HUES64 (cell line): ENCODE measurements at regions not wholly inside any gene's neighbourhood (a gene's known extent, or its start where the extent isn't known, plus 50 kb on each side); places are given as distances from the start of the nearest gene placed in this dataset.

Experiments
- H3K27ac ChIP-seq: 2 replicates; pipeline ENCODE4 v1.7.0; 2013; ENCODE audit warnings: low read depth, low read length, inconsistent platforms
- H3K27me3 ChIP-seq: 2 replicates; pipeline ENCODE4 v1.6.1; 2013; ENCODE audit warnings: mild to moderate bottlenecking, low read length; ENCODE audit not compliant: insufficient read depth
- H3K36me3 ChIP-seq: 2 replicates; pipeline ENCODE4 v1.6.1; 2013; ENCODE audit warnings: mild to moderate bottlenecking, low read length; ENCODE audit not compliant: insufficient read depth
- H3K4me1 ChIP-seq: 2 replicates; pipeline ENCODE4 v1.6.1; 2013; ENCODE audit warnings: mild to moderate bottlenecking, low read length, moderate library complexity; ENCODE audit not compliant: insufficient read depth
- H3K4me3 ChIP-seq: 2 replicates; pipeline ENCODE4 v1.5.1; 2013; ENCODE audit warnings: mild to moderate bottlenecking, low read length, moderate library complexity
- H3K9ac ChIP-seq: 2 replicates; pipeline ENCODE4 v1.6.1; 2013; ENCODE audit warnings: mild to moderate bottlenecking, low read depth, low read length
- H3K9me3 ChIP-seq: 2 replicates; pipeline ENCODE4 v1.6.1; 2013; ENCODE audit warnings: low read depth, low read length; ENCODE audit not compliant: insufficient read depth
- WGBS: fragments of 150-250, 120-280 bp; methylation state at CpG from one replicate; pipeline ENCODE4 v1.1.7; 2013; ENCODE audit warnings: missing lambda C conversion rate; 5-methylcytosine and 5-hydroxymethylcytosine counted together

DNA sequence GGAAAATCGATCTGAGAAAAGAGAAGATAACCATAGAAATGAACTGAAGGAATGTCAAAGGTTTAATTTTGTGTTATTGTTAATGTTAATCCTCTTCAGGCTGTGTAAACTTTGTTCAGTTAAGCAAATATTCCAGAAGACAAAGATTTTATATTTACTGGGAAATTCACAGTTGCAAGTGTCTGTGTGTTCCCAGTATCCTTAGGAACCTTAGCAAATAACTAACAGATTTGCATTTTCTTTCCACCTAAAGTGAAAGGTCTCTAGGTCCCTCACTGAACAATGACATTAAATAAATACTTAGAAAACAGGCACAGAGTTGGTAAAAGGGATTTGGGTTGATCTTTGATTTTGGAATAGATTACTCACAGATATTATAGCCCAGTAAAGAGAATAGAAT is 324.7 kb downstream of the C4orf33 start:
- Histone ChIP-seq H3K4me1 (no peaks in the 10 kb centered on the region), H3K9me3 (no peaks in the 10 kb centered on the region), H3K9ac (no peak overlapping the region), H3K27me3 (no peaks in the 10 kb centered on the region), H3K4me3 (no peak overlapping the region), H3K36me3 (no peaks in the 10 kb centered on the region), H3K27ac (no peak overlapping the region)
- 89% methylated on average over 1 of the region's 1 CpG for WGBS

DNA sequence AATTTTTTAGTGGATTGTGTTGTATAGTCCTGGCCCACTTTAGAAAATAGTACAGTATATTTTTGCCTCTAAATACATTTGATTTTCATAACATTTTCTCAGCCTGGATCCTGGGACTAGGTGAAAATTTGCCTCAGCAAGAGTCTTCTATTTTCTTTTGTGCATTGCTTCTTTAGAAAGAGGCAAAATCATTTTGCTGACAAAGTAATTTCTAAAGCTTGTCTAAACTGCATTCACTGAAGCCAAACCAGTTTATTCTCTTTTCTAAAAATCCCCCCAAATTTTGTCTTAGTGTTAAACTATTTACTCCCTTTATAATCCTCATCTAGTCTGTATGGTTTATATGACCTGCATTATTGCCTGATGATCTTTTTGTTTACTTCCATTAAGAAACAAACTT is 326.3 kb downstream of the C4orf33 start:
- Histone ChIP-seq H3K9ac (no peak overlapping the region), H3K27me3 (no peaks in the 10 kb centered on the region)

DNA sequence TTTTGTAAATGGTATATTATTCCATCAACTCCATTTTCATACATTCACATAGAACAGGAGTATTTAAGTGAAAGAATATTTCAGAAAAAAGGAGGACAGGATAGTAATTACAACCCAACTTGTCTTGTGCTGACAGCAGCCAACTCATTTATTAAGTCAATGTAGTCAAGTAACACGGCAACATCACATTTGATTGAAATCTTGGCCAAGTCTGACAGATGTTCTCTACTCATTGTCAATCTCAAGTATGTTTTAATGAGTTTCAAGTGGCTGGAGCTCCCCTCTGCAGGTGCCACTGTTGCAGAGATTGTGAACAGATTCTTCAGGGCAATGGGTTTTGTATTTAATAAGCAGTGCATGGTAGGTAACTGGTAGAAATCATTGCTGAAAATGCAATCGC is 332.5 kb downstream of the C4orf33 start:
- Histone ChIP-seq H3K27ac (no peak overlapping the region), H3K4me3 (no peak overlapping the region), H3K9me3 (no peaks in the 10 kb centered on the region), H3K36me3 (no peaks in the 10 kb centered on the region), H3K9ac (no peak overlapping the region), H3K27me3 (no peaks in the 10 kb centered on the region), H3K4me1 (no peaks in the 10 kb centered on the region)
- WGBS, result 90% methylated on average over 2 of the region's 2 CpGs

More for the DNA sequence above, 326.3 kb downstream of the C4orf33 start:
- Histone ChIP-seq H3K27ac (no peak overlapping the region), H3K4me3 (no peak overlapping the region), H3K4me1 (no peaks in the 10 kb centered on the region), H3K36me3 (no peaks in the 10 kb centered on the region), H3K9me3 (no peaks in the 10 kb centered on the region)

DNA sequence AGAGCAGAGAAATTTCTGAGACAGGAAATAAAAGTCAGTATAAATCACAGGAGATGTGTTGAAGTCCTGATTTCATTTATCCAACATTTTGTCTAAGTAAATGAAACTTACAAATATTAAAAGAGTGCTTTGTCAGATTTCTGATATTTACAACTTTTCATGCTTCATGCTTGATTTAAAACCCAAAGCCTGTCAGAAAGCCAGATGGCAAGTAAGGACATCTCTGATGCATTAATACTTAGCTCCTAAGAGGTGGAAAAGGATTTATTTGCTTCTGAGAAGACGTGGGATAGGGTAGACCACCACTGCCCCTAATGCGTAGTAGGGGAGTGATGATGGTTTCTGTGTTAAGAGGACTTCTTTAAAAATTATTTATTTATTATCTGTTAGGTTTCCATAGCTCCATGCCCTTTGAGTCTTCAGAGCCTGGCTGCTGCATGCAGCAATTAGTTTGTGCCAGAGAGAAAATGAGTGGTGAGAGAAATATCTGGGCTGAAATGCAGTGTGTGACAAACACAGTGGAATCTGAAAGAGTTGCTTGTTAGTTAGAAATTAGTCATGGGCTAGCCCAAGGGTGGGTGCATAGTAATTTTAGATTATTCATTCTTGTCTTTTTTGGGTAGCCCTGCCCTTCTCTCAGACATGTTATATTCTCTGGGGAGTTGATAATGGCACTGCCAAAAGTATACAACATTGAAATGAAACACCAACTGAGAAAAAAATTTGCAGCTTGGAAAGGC is 333.8 kb downstream of the C4orf33 start:
- Histone ChIP-seq H3K4me1 (no peaks in the 10 kb centered on the region), H3K9ac (no peak overlapping the region), H3K4me3 (no peak overlapping the region), H3K27me3 (no peaks in the 10 kb centered on the region), H3K27ac (no peak overlapping the region), H3K36me3 (no peaks in the 10 kb centered on the region), H3K9me3 (no peaks in the 10 kb centered on the region)
- 80% methylated on average over 1 of the region's 2 CpGs for WGBS

DNA sequence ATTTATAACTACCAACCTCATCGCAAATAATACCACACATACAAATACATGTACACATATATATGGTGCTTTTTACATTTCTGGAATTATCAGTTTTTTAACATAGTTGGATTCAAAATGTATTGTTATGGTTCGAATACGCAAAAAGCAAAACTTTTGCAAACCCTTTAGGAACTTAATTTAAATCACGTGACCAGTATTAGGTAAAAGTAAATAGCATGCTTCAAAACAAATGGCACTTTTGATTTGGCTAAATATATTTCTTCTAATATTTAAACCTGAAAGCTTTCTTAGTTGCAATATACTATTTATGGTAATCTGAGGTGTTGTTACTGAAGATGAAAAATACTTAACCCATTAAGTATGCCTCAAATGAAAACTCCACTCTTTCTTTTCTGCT is 341.4 kb downstream of the C4orf33 start:
- 100% methylated on average over 3 of the region's 4 CpGs for WGBS
- no peak overlapping the region for H3K27ac ChIP-seq
- no peak overlapping the region for H3K9ac ChIP-seq
- no peaks in the 10 kb centered on the region for H3K36me3 ChIP-seq
- H3K4me3 ChIP-seq, result no peak overlapping the region
- no peaks in the 10 kb centered on the region for H3K27me3 ChIP-seq
- H3K4me1 ChIP-seq, result no peaks in the 10 kb centered on the region
- H3K9me3 ChIP-seq, result no peaks in the 10 kb centered on the region

DNA sequence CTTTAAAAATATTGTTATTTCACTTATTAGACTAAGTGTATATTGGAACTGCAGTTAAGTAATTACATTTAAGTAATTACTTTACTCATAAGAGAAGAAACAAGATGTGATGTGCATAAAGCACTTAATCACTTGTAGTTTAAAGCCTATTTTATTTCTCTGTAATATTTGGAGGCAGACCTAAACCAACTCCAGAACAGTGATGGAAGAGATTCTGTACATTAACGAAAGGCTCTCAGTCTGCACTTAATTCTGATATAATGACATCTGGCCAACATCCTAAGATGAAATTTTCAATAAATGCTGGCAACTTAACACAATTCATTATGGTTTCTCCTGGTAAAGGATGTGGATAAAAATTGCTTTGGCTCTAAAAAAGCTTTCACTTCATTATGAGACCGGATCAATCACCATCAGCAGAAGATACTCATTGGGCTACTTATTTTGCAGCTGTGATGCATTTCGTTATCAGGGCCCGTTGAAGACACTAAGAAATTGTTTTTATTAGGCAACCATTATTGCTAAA is 342.6 kb downstream of the C4orf33 start:
- Histone ChIP-seq H3K36me3 (no peaks in the 10 kb centered on the region), H3K4me3 (no peak overlapping the region), H3K9ac (no peak overlapping the region), H3K27me3 (no peaks in the 10 kb centered on the region), H3K27ac (no peak overlapping the region), H3K4me1 (no peaks in the 10 kb centered on the region), H3K9me3 (no peaks in the 10 kb centered on the region)
- 96% methylated on average over 4 of the region's 4 CpGs for WGBS

DNA sequence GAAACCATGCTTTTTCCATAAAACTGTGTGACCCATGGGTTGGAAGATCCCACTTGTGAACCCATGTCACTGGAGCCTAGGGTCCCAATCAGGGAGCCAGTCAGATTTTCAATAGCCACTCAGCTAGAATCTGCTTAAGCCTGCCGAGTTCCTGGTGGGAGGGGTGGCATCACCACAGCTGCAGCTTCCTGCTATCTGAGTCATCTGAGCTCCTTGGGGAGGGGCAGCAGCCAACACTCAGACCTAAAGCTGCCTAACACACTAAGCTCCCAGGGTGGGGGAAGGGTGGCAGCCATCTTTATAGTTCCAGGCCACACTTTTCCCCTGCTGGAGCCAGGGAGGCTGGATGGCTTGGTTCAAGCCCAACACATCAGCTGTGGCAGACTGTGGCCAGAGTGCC is 350.1 kb downstream of the C4orf33 start:
- H3K9ac ChIP-seq, result no peak overlapping the region
- WGBS, result 77% methylated on average over 1 of the region's 1 CpG
- H3K4me1 ChIP-seq, result no peaks in the 10 kb centered on the region
- no peak overlapping the region for H3K4me3 ChIP-seq
- H3K36me3 ChIP-seq, result no peaks in the 10 kb centered on the region
- no peak overlapping the region for H3K27ac ChIP-seq
- no peaks in the 10 kb centered on the region for H3K9me3 ChIP-seq
- no peaks in the 10 kb centered on the region for H3K27me3 ChIP-seq

DNA sequence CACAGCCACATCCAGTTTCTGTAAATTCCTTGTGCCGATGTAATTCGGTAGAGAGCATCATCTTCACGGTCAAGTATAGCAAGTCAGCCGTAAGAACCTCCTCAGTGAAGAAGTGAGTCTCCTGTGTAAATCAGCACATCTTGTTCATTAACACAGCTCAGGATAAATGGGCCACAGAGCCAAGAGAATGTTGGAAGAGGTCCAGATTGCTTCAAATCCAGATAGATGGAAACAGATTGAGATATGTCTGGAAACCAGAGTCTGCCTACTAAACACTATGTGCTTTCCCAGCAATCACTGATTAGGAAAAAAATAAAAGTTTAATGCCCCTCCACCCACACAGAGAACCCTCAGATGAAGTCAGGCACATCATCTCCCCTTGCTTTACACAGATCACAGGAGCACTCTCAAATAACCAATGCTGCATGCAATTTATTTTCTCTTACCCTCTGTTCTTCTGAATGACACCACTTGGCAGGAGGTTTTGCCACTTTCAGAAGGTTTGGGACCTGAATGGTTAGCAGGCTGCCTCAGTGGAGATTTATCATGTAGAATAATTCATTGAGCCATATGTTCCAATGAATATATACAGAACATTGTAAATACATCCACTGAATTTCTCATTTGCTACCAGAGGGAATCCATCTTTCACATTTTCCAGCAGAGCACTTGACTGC is 357.7 kb downstream of the C4orf33 start:
- Histone ChIP-seq H3K36me3 (no peaks in the 10 kb centered on the region), H3K9me3 (no peaks in the 10 kb centered on the region), H3K4me1 (no peaks in the 10 kb centered on the region), H3K9ac (no peak overlapping the region), H3K4me3 (no peak overlapping the region), H3K27ac (no peak overlapping the region), H3K27me3 (no peaks in the 10 kb centered on the region)
- WGBS, result 95% methylated on average over 4 of the region's 4 CpGs

DNA sequence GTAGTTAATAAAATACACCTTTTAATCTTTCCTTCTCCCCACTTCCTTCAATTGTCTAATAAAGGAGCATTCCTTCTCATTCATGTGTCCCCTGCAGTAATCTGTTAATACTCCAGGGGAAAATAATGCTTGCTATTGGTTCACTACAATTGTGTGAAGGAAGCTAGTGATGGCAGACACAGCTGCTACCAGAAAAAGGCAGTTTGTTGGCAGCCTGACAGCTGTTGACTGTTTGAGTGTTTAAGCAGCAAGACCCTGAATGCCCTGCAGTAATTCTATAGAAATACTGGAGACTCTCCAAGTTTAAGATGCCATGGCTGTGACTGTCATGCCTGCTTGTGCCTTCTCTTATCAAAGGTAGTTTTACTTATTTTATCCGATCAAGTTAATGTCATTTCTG is 359.5 kb downstream of the C4orf33 start:
- Histone ChIP-seq H3K4me1 (no peaks in the 10 kb centered on the region), H3K4me3 (no peak overlapping the region), H3K27me3 (no peaks in the 10 kb centered on the region), H3K27ac (no peak overlapping the region), H3K9me3 (no peaks in the 10 kb centered on the region), H3K36me3 (no peaks in the 10 kb centered on the region), H3K9ac (no peak overlapping the region)
- WGBS, result 100% methylated on average over 1 of the region's 1 CpG

DNA sequence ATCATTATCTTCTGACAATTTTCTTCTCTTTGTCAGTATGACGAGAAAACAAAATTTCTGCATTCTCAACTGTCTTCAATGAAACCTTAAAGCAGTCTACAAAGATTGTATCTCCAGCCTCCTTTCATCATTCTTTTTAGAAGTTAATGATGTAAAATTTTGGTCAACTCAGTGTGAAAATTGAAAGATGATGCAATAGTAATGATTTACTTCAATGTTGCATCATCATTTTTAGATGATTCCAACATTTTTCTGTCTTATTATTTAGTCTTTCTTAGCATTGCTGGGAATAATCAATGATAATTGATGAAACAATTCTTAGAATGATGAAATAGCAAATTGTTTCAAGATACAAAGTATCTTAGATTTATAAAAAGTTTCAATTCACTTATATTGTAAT is 372.7 kb downstream of the C4orf33 start:
- H3K4me3 ChIP-seq, result no peak overlapping the region
- H3K27ac ChIP-seq, result no peak overlapping the region
- H3K4me1 ChIP-seq, result no peaks in the 10 kb centered on the region
- H3K27me3 ChIP-seq, result no peaks in the 10 kb centered on the region
- WGBS, result 97% methylated on average over 1 of the region's 1 CpG
- H3K36me3 ChIP-seq, result no peaks in the 10 kb centered on the region
- no peak overlapping the region for H3K9ac ChIP-seq
- H3K9me3 ChIP-seq, result no peaks in the 10 kb centered on the region

DNA sequence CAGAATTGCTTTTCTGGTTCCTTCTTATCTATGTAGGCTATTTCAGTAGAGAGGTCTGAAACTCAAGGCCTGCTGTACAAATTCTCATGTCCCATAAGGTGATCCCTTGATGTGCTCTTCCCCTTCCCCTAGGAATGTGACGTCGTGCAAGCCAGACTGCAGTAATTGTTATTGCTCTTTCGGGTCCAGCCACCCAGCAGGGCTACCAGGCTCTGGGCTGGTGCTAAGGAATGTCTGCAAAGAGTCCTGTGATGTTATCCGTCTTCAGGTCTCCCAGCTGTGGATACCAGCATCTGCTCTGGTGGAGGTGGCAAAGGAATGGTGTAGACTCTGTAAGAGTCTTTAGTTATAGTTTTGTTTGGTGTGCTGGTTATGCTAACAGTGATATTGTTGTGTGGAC is 378.7 kb downstream of the C4orf33 start:
- 79% methylated on average over 4 of the region's 4 CpGs for WGBS
- no peaks in the 10 kb centered on the region for H3K27me3 ChIP-seq
- H3K9me3 ChIP-seq, result no peaks in the 10 kb centered on the region
- no peaks in the 10 kb centered on the region for H3K36me3 ChIP-seq
- H3K27ac ChIP-seq, result no peak overlapping the region
- H3K4me3 ChIP-seq, result no peak overlapping the region
- no peaks in the 10 kb centered on the region for H3K4me1 ChIP-seq
- H3K9ac ChIP-seq, result no peak overlapping the region
